HG03097 (cell line): ENCODE measurements at regions not wholly inside any gene's neighbourhood (a gene's known extent, or its start where the extent isn't known, plus 50 kb on each side); places are given as distances from the start of the nearest gene placed in this dataset.

Experiments used
- ATAC-seq: cut with Tn5 transposase; IDR thresholded peaks from one replicate; pipeline ENCODE4 v1.9.1; 2021; ENCODE audit not compliant: unreplicated experiment, low FRiP score

GRCh38 chr18:27413495-27414401, 228.6 kb upstream of the CHST9 start:
- ATAC-seq: no peak

GRCh38 chr18:27412556-27412955, 227.4 kb upstream of the CHST9 start:
- no peak for ATAC-seq

- no peak for ATAC-seq
Measured at GRCh38 chr18:27411911-27412310, 226.8 kb upstream of the CHST9 start.

GRCh38 chr18:27411013-27411412, 225.9 kb upstream of the CHST9 start:
- ATAC-seq: no peak

GRCh38 chr18:27404855-27405254, 219.7 kb upstream of the CHST9 start:
- no peak for ATAC-seq

- ATAC-seq: no peak
Measured at GRCh38 chr18:27400001-27400400, 214.9 kb upstream of the CHST9 start.

- ATAC-seq: no peak
Measured at GRCh38 chr18:27395752-27396151, 210.6 kb upstream of the CHST9 start.

- no peak for ATAC-seq
Measured at GRCh38 chr18:27394687-27395086, 209.6 kb upstream of the CHST9 start.

- ATAC-seq: no peak
Measured at GRCh38 chr18:27382567-27383216, 197.6 kb upstream of the CHST9 start.

GRCh38 chr18:27378431-27379095, 193.5 kb upstream of the CHST9 start:
- ATAC-seq: no peak

- no peak for ATAC-seq
Measured at GRCh38 chr18:27377251-27377650, 192.1 kb upstream of the CHST9 start.

GRCh38 chr18:27372386-27372785, 187.3 kb upstream of the CHST9 start:
- ATAC-seq: no peak

- no peak for ATAC-seq
Measured at GRCh38 chr18:27366665-27367064, 181.6 kb upstream of the CHST9 start.

- no peak for ATAC-seq
Measured at GRCh38 chr18:27366151-27366550, 181.0 kb upstream of the CHST9 start.

GRCh38 chr18:27363872-27364271, 178.8 kb upstream of the CHST9 start:
- no peak for ATAC-seq

- no peak for ATAC-seq
Measured at GRCh38 chr18:27361477-27361876, 176.4 kb upstream of the CHST9 start.

GRCh38 chr18:27355308-27355707, 170.2 kb upstream of the CHST9 start:
- no peak for ATAC-seq

GRCh38 chr18:27353273-27353672, 168.2 kb upstream of the CHST9 start:
- no peak for ATAC-seq

- no peak for ATAC-seq
Measured at GRCh38 chr18:27349284-27349882, 164.3 kb upstream of the CHST9 start.

GRCh38 chr18:27331606-27332005, 146.5 kb upstream of the CHST9 start:
- ATAC-seq: no peak

- no peak for ATAC-seq
Measured at GRCh38 chr18:27314996-27315395, 129.9 kb upstream of the CHST9 start.
